H9 (cell line): ENCODE measurements at regions not wholly inside any gene's neighbourhood (a gene's known extent, or its start where the extent isn't known, plus 50 kb on each side); places are given as distances from the start of the nearest gene placed in this dataset.

Experiments
- DNase-seq: peaks from one replicate; pipeline ENCODE4 v3.0.0-alpha.2; 2017
- H2AFZ ChIP-seq: one replicate; pipeline ENCODE4 v1.6.1; 2013; ENCODE audit warnings: mild to moderate bottlenecking, low read length, control low read depth, moderate library complexity
- H2AK5ac ChIP-seq: 2 replicates; pipeline ENCODE4 v1.6.1; 2013; ENCODE audit warnings: low read length, control low read depth, mixed read lengths; ENCODE audit not compliant: insufficient read length
- H2BK120ac ChIP-seq: one replicate; pipeline ENCODE4 v1.6.1; 2013; ENCODE audit warnings: low read depth, mild to moderate bottlenecking, low read length, control low read depth, inconsistent platforms; ENCODE audit not compliant: poor library complexity, severe bottlenecking
- H2BK12ac ChIP-seq: 2 replicates; pipeline ENCODE4 v1.6.1; 2013; ENCODE audit warnings: low read length, control low read depth, mixed read lengths, low read depth; ENCODE audit not compliant: insufficient read length
- H2BK15ac ChIP-seq: 2 replicates; pipeline ENCODE4 v1.6.1; 2013; ENCODE audit warnings: low read depth, low read length, control low read depth
- H2BK20ac ChIP-seq: one replicate; pipeline ENCODE4 v1.6.1; 2013; ENCODE audit warnings: low read depth, mild to moderate bottlenecking, low read length, control low read depth, inconsistent platforms; ENCODE audit not compliant: poor library complexity, severe bottlenecking
- H2BK5ac ChIP-seq: 2 replicates; pipeline ENCODE4 v1.6.1; 2013; ENCODE audit warnings: low read length, control low read depth, mixed read lengths; ENCODE audit not compliant: insufficient read length
- H3K14ac ChIP-seq: 2 replicates; pipeline ENCODE4 v1.6.1; 2013; ENCODE audit warnings: low read length, control low read depth; ENCODE audit not compliant: insufficient read depth
- H3K18ac ChIP-seq: 2 replicates; pipeline ENCODE4 v1.6.1; 2013; ENCODE audit warnings: low read depth, mild to moderate bottlenecking, mixed read lengths, low read length, control low read depth; ENCODE audit not compliant: insufficient read length
- H3K23ac ChIP-seq: 2 replicates; pipeline ENCODE4 v1.6.1; 2013; ENCODE audit warnings: low read length, control low read depth, mixed read lengths, low read depth; ENCODE audit not compliant: insufficient read length
- H3K23me2 ChIP-seq: 2 replicates; pipeline ENCODE4 v1.6.1; 2013; ENCODE audit warnings: low read depth, mild to moderate bottlenecking, mixed read lengths, low read length, control low read depth; ENCODE audit not compliant: insufficient read length, poor library complexity, severe bottlenecking
- H3K27ac ChIP-seq: 2 replicates; pipeline ENCODE4 v1.5.1; 2013; ENCODE audit warnings: low read length, control low read depth, mixed read lengths, low read depth; ENCODE audit not compliant: insufficient read length
- H3K27me3 ChIP-seq: 2 replicates; pipeline ENCODE4 v1.6.1; 2013; ENCODE audit warnings: low read length, control low read depth, inconsistent platforms; ENCODE audit not compliant: insufficient read depth
- H3K4ac ChIP-seq: 2 replicates; pipeline ENCODE4 v1.6.1; 2013; ENCODE audit warnings: low read depth, mild to moderate bottlenecking, control low read depth, inconsistent platforms, low read length, moderate library complexity
- H3K4me1 ChIP-seq: 2 replicates; pipeline ENCODE4 v1.6.1; 2013; ENCODE audit warnings: low read length, control low read depth, inconsistent platforms; ENCODE audit not compliant: insufficient read depth
- H3K4me2 ChIP-seq: 2 replicates; pipeline ENCODE4 v1.6.1; 2013; ENCODE audit warnings: low read length, control low read depth, mixed read lengths; ENCODE audit not compliant: insufficient read length, insufficient read depth
- H3K56ac ChIP-seq: 2 replicates; pipeline ENCODE4 v1.6.1; 2013; ENCODE audit warnings: low read depth, mild to moderate bottlenecking, mixed read lengths, low read length, control low read depth; ENCODE audit not compliant: insufficient read length
- H3K79me1 ChIP-seq: 2 replicates; pipeline ENCODE4 v1.6.1; 2013; ENCODE audit warnings: low read depth, mild to moderate bottlenecking, moderate library complexity, low read length, control low read depth, inconsistent platforms; ENCODE audit not compliant: insufficient read depth, poor library complexity, severe bottlenecking
- H3K79me2 ChIP-seq: 2 replicates; pipeline ENCODE4 v1.6.1; 2013; ENCODE audit warnings: low read length, control low read depth, inconsistent platforms; ENCODE audit not compliant: insufficient read depth
- H3K9ac ChIP-seq: 2 replicates; pipeline ENCODE4 v1.6.1; 2013; ENCODE audit warnings: low read length, control low read depth, mixed read lengths; ENCODE audit not compliant: insufficient read length; ENCODE audit errors: extremely low read depth
- H3K9me3 ChIP-seq: one replicate; pipeline ENCODE4 v1.6.1; 2013; ENCODE audit warnings: low read depth, low read length, inconsistent platforms; ENCODE audit not compliant: control insufficient read depth
- H3T11ph ChIP-seq: one replicate; pipeline ENCODE4 v1.6.1; 2013; ENCODE audit warnings: mild to moderate bottlenecking, low read length, control low read depth, inconsistent platforms
- H4K20me1 ChIP-seq: one replicate; pipeline ENCODE4 v1.6.1; 2013; ENCODE audit not compliant: control insufficient read depth, insufficient read length, insufficient read depth
- H4K5ac ChIP-seq: 2 replicates; pipeline ENCODE4 v1.6.1; 2013; ENCODE audit warnings: low read depth, mild to moderate bottlenecking, mixed read lengths, low read length, control low read depth; ENCODE audit not compliant: insufficient read length
- H4K8ac ChIP-seq: replicated peaks from 2 replicates; pipeline ENCODE4 v1.6.1; 2013; ENCODE audit warnings: low read length, control low read depth, mixed read lengths, low read depth; ENCODE audit not compliant: insufficient read length
- H4K91ac ChIP-seq: 2 replicates; pipeline ENCODE4 v1.6.1; 2013; ENCODE audit warnings: low read depth, mild to moderate bottlenecking, moderate library complexity, mixed read lengths, low read length, control low read depth; ENCODE audit not compliant: insufficient read length
- H3K27ac Mint-ChIP-seq, 3 experiments: 2 replicates in 2 of 3; 3 replicates in 1 of 3; pipeline ENCODE4 v1.8.0; 2020 to 2021; ENCODE audit warnings: mixed read lengths in 3 of 3, mild to moderate bottlenecking in 1 of 3, moderate library complexity in 1 of 3
- H3K27me3 Mint-ChIP-seq: 2 replicates; pipeline ENCODE4 v1.8.0; 2021; ENCODE audit warnings: low read depth, mild to moderate bottlenecking, moderate library complexity, mixed read lengths
- H3K36me3 Mint-ChIP-seq, 3 experiments: 2 replicates in 2 of 3; 3 replicates in 1 of 3; pipeline ENCODE4 v1.8.0; 2020 to 2021; ENCODE audit warnings: low read depth in 3 of 3, mixed read lengths in 3 of 3; ENCODE audit not compliant: insufficient read depth in 1 of 3
- H3K4me1 Mint-ChIP-seq, 2 experiments: 2 replicates each; pipeline ENCODE4 v1.8.0; 2020; ENCODE audit warnings: mixed read lengths in 2 of 2
- H3K4me3 Mint-ChIP-seq, 2 experiments: 2 replicates in 1 of 2; 3 replicates in 1 of 2; pipeline ENCODE4 v1.8.0; 2020 to 2021; ENCODE audit warnings: mild to moderate bottlenecking in 2 of 2, mixed read lengths in 2 of 2, moderate library complexity in 1 of 2
- H3K9me3 Mint-ChIP-seq, 2 experiments: 2 replicates in 1 of 2; 3 replicates in 1 of 2; pipeline ENCODE4 v1.8.0; 2020; ENCODE audit warnings: mild to moderate bottlenecking in 2 of 2, mixed read lengths in 2 of 2, moderate library complexity in 1 of 2
- CTCF ChIP-seq: fragments of 200-600 bp; sonication (generic); conservative IDR thresholded peaks from 3 replicates; pipeline ENCODE4 v1.8.0; 2021; ENCODE audit warnings: antibody characterized with exemption, mild to moderate bottlenecking
- WGBS: extraction: QIAGEN DNeasy Blood & Tissue Kit; methylation state at CpG from one replicate; pipeline ENCODE4 v1.1.7; 2013; ENCODE audit warnings: missing lambda C conversion rate, low lambda C conversion rate, mixed read lengths; ENCODE audit not compliant: insufficient read length; ENCODE audit errors: extremely low coverage; 5-methylcytosine and 5-hydroxymethylcytosine counted together

- no peak overlapping the region for H3T11ph ChIP-seq
- no peak overlapping the region for H3K18ac ChIP-seq
- H3K4me2 ChIP-seq, result no peak overlapping the region
- peaks cover 52% of the 10 kb centered on the region for H3K27me3 Mint-ChIP-seq
- H4K5ac ChIP-seq, result no peak overlapping the region
- TF ChIP-seq CTCF, result no peak
- no peak overlapping the region for H2BK20ac ChIP-seq
- no peaks in the 10 kb centered on the region for H3K4me1 ChIP-seq
- H3K9ac ChIP-seq, result no peak overlapping the region
- no peak overlapping the region for H3K14ac ChIP-seq
- no peaks in the 10 kb centered on the region for H3K9me3 ChIP-seq
- no CpG with 5 or more reads among the region's 3 CpGs for WGBS
- no peak for DNase-seq
- H4K20me1 ChIP-seq, result no peaks in the 10 kb centered on the region
- no peak overlapping the region for H3K27ac Mint-ChIP-seq
- H2BK15ac ChIP-seq, result no peak overlapping the region
- H3K4me3 Mint-ChIP-seq, result no peak overlapping the region
- no peak overlapping the region for H3K4ac ChIP-seq
- H2BK12ac ChIP-seq, result no peak overlapping the region
- H3K9me3 Mint-ChIP-seq, result no peaks in the 10 kb centered on the region
- H3K56ac ChIP-seq, result no peak overlapping the region
- no peak overlapping the region for H4K8ac ChIP-seq
- no peak overlapping the region for H3K27ac ChIP-seq
- H3K79me2 ChIP-seq, result no peaks in the 10 kb centered on the region
- H3K23me2 ChIP-seq, result no peaks in the 10 kb centered on the region
- no peaks in the 10 kb centered on the region for H3K79me1 ChIP-seq
- H3K27me3 ChIP-seq, result no peaks in the 10 kb centered on the region
- H2BK120ac ChIP-seq, result no peak overlapping the region
- H2BK5ac ChIP-seq, result no peak overlapping the region
- no peak overlapping the region for H3K23ac ChIP-seq
- H3K4me1 Mint-ChIP-seq, result peaks cover 3% of the 10 kb centered on the region in 2 experiments; a peak in 1 of 4 replicates
- no peak overlapping the region for H4K91ac ChIP-seq
- no peak overlapping the region for H2AK5ac ChIP-seq
- H2AFZ ChIP-seq, result no peak overlapping the region
- H3K36me3 Mint-ChIP-seq, result no peaks in the 10 kb centered on the region
Observed at GRCh38 chr18:71322201-71322600, 1033.4 kb downstream of the SOCS6 start.
